CD14-positive monocyte (primary cell): ENCODE measurements at regions not wholly inside any gene's neighbourhood (a gene's known extent, or its start where the extent isn't known, plus 50 kb on each side); places are given as distances from the start of the nearest gene placed in this dataset.
A peak's percentile ranks its signal among the peaks of the same experiment; 100 is the strongest.

ENCODE experiments used
- DNase-seq, 3 donors: peaks; one replicate each; pipeline ENCODE4 v3.0.0-alpha.2; 2011 to 2022
- H2AFZ ChIP-seq: 2 replicates; pipeline ENCODE4 v1.6.0; 2012; ENCODE audit warnings: mild to moderate bottlenecking, low read depth, low read length, inconsistent platforms; ENCODE audit not compliant: insufficient read depth, poor library complexity, severe bottlenecking
- H3K27ac ChIP-seq, 2 donors: 1 replicate in 1 of 2; 2 replicates in 1 of 2; pipeline ENCODE4 v1.5.1; 2012 to 2013; ENCODE audit warnings: low read length in 2 of 2, control low read depth in 1 of 2, inconsistent platforms in 1 of 2, low read depth in 1 of 2, mild to moderate bottlenecking in 1 of 2
- H3K27me3 ChIP-seq, 2 donors: one replicate each; pipeline versions ENCODE4 v1.6.0 to v1.6.1; 2011 to 2013; ENCODE audit warnings: low read length in 2 of 2; ENCODE audit not compliant: control insufficient read depth in 2 of 2, insufficient read depth in 2 of 2
- H3K36me3 ChIP-seq, 2 donors: replicated peaks in 1 of 2; 1 replicate in 1 of 2; 2 replicates in 1 of 2; pipeline versions ENCODE4 v1.5.1 to v1.6.1; 2012 to 2013; ENCODE audit warnings: low read length in 2 of 2, control low read depth in 1 of 2, inconsistent platforms in 1 of 2, mild to moderate bottlenecking in 1 of 2; ENCODE audit not compliant: insufficient read depth in 2 of 2, control insufficient read depth in 1 of 2
- H3K4me1 ChIP-seq, 2 donors: 1 replicate in 1 of 2; 2 replicates in 1 of 2; pipeline versions ENCODE4 v1.5.1 to v1.6.1; 2012 to 2013; ENCODE audit warnings: low read length in 2 of 2, control low read depth in 1 of 2, inconsistent platforms in 1 of 2, mild to moderate bottlenecking in 1 of 2, moderate library complexity in 1 of 2; ENCODE audit not compliant: insufficient read depth in 2 of 2, control insufficient read depth in 1 of 2
- H3K4me2 ChIP-seq: replicated peaks from 2 replicates; pipeline ENCODE3; 2012; ENCODE audit warnings: low read length, moderate library complexity, mild to moderate bottlenecking; ENCODE audit not compliant: poor library complexity, severe bottlenecking; ENCODE audit errors: extremely low read depth
- H3K4me3 ChIP-seq, 3 experiments: fragments of 200-600 bp in 1 of 3; sonication (generic) in 1 of 3; replicated peaks in 1 of 3; 1 replicate in 2 of 3; 2 replicates in 1 of 3; pipeline ENCODE4 v1.5.1; 2011 to 2013; ENCODE audit warnings: low read length in 3 of 3, mild to moderate bottlenecking in 3 of 3, control low read depth in 2 of 3, low read depth in 2 of 3, inconsistent platforms in 1 of 3, moderate library complexity in 1 of 3
- H3K79me2 ChIP-seq: 2 replicates; pipeline ENCODE4 v1.6.0; 2012; ENCODE audit warnings: mild to moderate bottlenecking, control low read depth, inconsistent platforms, low read length, moderate library complexity; ENCODE audit not compliant: insufficient read depth
- H3K9ac ChIP-seq: 2 replicates; pipeline ENCODE4 v1.6.0; 2017; ENCODE audit warnings: low read length, mild to moderate bottlenecking; ENCODE audit not compliant: insufficient read depth, poor library complexity, severe bottlenecking
- H3K9me3 ChIP-seq, 2 donors: replicated peaks in 1 of 2; 1 replicate in 1 of 2; 2 replicates in 1 of 2; pipeline versions ENCODE4 v1.5.1 to v1.6.1; 2012 to 2013; ENCODE audit warnings: low read length in 2 of 2, control low read depth in 1 of 2; ENCODE audit not compliant: control insufficient read depth in 1 of 2, insufficient read depth in 1 of 2
- H4K20me1 ChIP-seq: 2 replicates; pipeline ENCODE4 v1.6.0; 2012; ENCODE audit warnings: mild to moderate bottlenecking, low read length, control low read depth, moderate library complexity; ENCODE audit not compliant: insufficient read depth
- H3K27ac Mint-ChIP-seq, 7 donors: one replicate each; pipeline ENCODE4 v1.8.0; 2020; ENCODE audit warnings: mild to moderate bottlenecking in 7 of 7, mixed read lengths in 7 of 7, moderate library complexity in 6 of 7, inconsistent platforms in 2 of 7
- H3K27me3 Mint-ChIP-seq, 3 donors: one replicate each; pipeline ENCODE4 v1.8.0; 2021 to 2022; ENCODE audit warnings: low read depth in 3 of 3, mild to moderate bottlenecking in 3 of 3, mixed read lengths in 3 of 3, moderate library complexity in 3 of 3, inconsistent platforms in 1 of 3
- H3K36me3 Mint-ChIP-seq, 2 donors: one replicate each; pipeline ENCODE4 v1.8.0; 2020; ENCODE audit warnings: mixed read lengths in 2 of 2, inconsistent platforms in 1 of 2, mild to moderate bottlenecking in 1 of 2
- H3K4me1 Mint-ChIP-seq: one replicate; pipeline ENCODE4 v1.8.0; 2020; ENCODE audit warnings: mild to moderate bottlenecking, mixed read lengths
- H3K4me3 Mint-ChIP-seq, 2 donors: one replicate each; pipeline ENCODE4 v1.8.0; 2020; ENCODE audit warnings: mild to moderate bottlenecking in 2 of 2, mixed read lengths in 2 of 2, moderate library complexity in 1 of 2
- H3K9me3 Mint-ChIP-seq, 7 donors: one replicate each; pipeline ENCODE4 v1.8.0; 2020 to 2022; ENCODE audit warnings: mixed read lengths in 7 of 7, mild to moderate bottlenecking in 6 of 7, moderate library complexity in 6 of 7, inconsistent platforms in 2 of 7
- CTCF ChIP-seq: fragments of 200-600 bp; IDR thresholded peaks from one replicate; pipeline ENCODE4 v1.8.0; 2022; ENCODE audit warnings: antibody characterized with exemption, mild to moderate bottlenecking
- WGBS: methylation state at CpG from one replicate; pipeline ENCODE4 v1.1.5; 2013; ENCODE audit warnings: missing lambda C conversion rate; ENCODE audit not compliant: insufficient coverage; 5-methylcytosine and 5-hydroxymethylcytosine counted together
- intact Hi-C, 2 donors: fragments of 100-400 bp; cut with micrococcal nuclease; formaldehyde crosslinking; loops; one replicate each; pipeline versions ENCODE4 v1.15.0 to v1.15.1; 2023

- intact Hi-C loops, result loop anchor here in 1 of 2 donors (5.0 to 10.0 kb wide), 4 partner anchors 36 to 348 kb away; partner anchors contain the start of gene RDX
- H3K27ac ChIP-seq, result peak overlapping the region; percentile 45 to 91
- peak; percentile 90 to 97 (median 95) for DNase-seq
- no peak overlapping the region for H3K9ac ChIP-seq
- peaks cover 0 to 3% of the 10 kb centered on the region in 2 donors for H3K9me3 ChIP-seq
- Mint-ChIP-seq H3K4me3 (peak overlapping the region; percentile 6 to 76), H3K27ac (peak overlapping the region; percentile 88 to 94 (median 92)), H3K9me3 (peaks cover 0 to 10% (median 6%) of the 10 kb centered on the region in 7 donors), H3K36me3 (no peaks in the 10 kb centered on the region), H3K27me3 (peaks cover 0 to 2% (median 1%) of the 10 kb centered on the region in 3 donors), H3K4me1 (peaks cover 18% of the 10 kb centered on the region)
- peaks cover 12 to 18% of the 10 kb centered on the region in 2 donors for H3K4me1 ChIP-seq
- no CpG with 5 or more reads among the region's 8 CpGs for WGBS
- H2AFZ ChIP-seq, result peak overlapping the region; percentile 79
- TF ChIP-seq CTCF, result peak; percentile 89
- no peaks in the 10 kb centered on the region for H3K27me3 ChIP-seq
- no peaks in the 10 kb centered on the region for H4K20me1 ChIP-seq
- peak overlapping the region; percentile 56 for H3K4me2 ChIP-seq
- H3K36me3 ChIP-seq, result no peaks in the 10 kb centered on the region
- peak overlapping the region in 1 of 3 experiments; percentile 51 for H3K4me3 ChIP-seq
- H3K79me2 ChIP-seq, result no peaks in the 10 kb centered on the region
Measured at GRCh38 chr11:109946322-109946846, 146.8 kb upstream of the ZC3H12C start.

- H3K27ac ChIP-seq, result no peak overlapping the region
- no peak overlapping the region for H3K9ac ChIP-seq
- no peaks in the 10 kb centered on the region for H4K20me1 ChIP-seq
- no peaks in the 10 kb centered on the region for H3K4me1 ChIP-seq
- no peaks in the 10 kb centered on the region for H3K4me1 Mint-ChIP-seq
- H3K4me2 ChIP-seq, result no peak overlapping the region
- no peaks in the 10 kb centered on the region for H3K36me3 ChIP-seq
- intact Hi-C loops, result loop anchor here in 1 of 2 donors (5.0 kb wide), 1 partner anchor 478 kb away; no protein-coding TSS in a partner anchor
- DNase-seq, result no peak
- peaks cover 0 to 3% of the 10 kb centered on the region in 2 donors for H3K9me3 ChIP-seq
- H3K27me3 Mint-ChIP-seq, result peaks cover 0 to 3% (median 0%) of the 10 kb centered on the region in 3 donors
- no peak for TF ChIP-seq CTCF
- WGBS, result no CpG with 5 or more reads among the region's 2 CpGs
- no peak overlapping the region for H3K4me3 ChIP-seq
- H3K4me3 Mint-ChIP-seq, result no peak overlapping the region
- H2AFZ ChIP-seq, result no peak overlapping the region
- no peaks in the 10 kb centered on the region for H3K36me3 Mint-ChIP-seq
- peaks cover 0 to 9% (median 5%) of the 10 kb centered on the region in 7 donors for H3K9me3 Mint-ChIP-seq
- H3K27ac Mint-ChIP-seq, result no peak overlapping the region
- H3K27me3 ChIP-seq, result no peaks in the 10 kb centered on the region
- no peaks in the 10 kb centered on the region for H3K79me2 ChIP-seq
Measured at GRCh38 chr11:109954534-109954933, 138.7 kb upstream of the ZC3H12C start.
